Liver (tissue), 8 donors: ENCODE measurements at regions not wholly inside any gene's neighbourhood (a gene's known extent, or its start where the extent isn't known, plus 50 kb on each side); places are given as distances from the start of the nearest gene placed in this dataset.
"Not testable (repeated sequence)": the region's sequence is repeated elsewhere in the genome, so short reads cannot be mapped to it uniquely, and the experiment has no call there.

ENCODE experiments used
- DNase-seq: peaks from one replicate; pipeline ENCODE4 v3.0.0-alpha.2; 2017; ENCODE audit warnings: low spot score
- H3K27ac ChIP-seq, 2 donors: one replicate each; pipeline ENCODE4 v1.7.0; 2013; ENCODE audit warnings: inconsistent platforms in 2 of 2, low read length in 2 of 2, control low read depth in 1 of 2, low read depth in 1 of 2, mild to moderate bottlenecking in 1 of 2
- H3K27me3 ChIP-seq, 4 donors: one replicate each; pipeline versions ENCODE4 v1.6.1 to v1.7.0; 2013; ENCODE audit warnings: low read length in 3 of 4, inconsistent platforms in 1 of 4, mild to moderate bottlenecking in 1 of 4, moderate library complexity in 1 of 4; ENCODE audit not compliant: control insufficient read depth in 4 of 4, insufficient read depth in 4 of 4
- H3K36me3 ChIP-seq, 4 donors: one replicate each; pipeline versions ENCODE4 v1.6.1 to v1.7.0; 2013; ENCODE audit warnings: low read length in 3 of 4, mild to moderate bottlenecking in 3 of 4, low read depth in 1 of 4, moderate library complexity in 1 of 4; ENCODE audit not compliant: control insufficient read depth in 4 of 4, insufficient read depth in 3 of 4
- H3K4me1 ChIP-seq, 4 donors: one replicate each; pipeline versions ENCODE4 v1.6.1 to v1.7.0; 2013; ENCODE audit warnings: low read length in 3 of 4, mild to moderate bottlenecking in 3 of 4, moderate library complexity in 1 of 4; ENCODE audit not compliant: control insufficient read depth in 4 of 4, insufficient read depth in 4 of 4
- H3K4me3 ChIP-seq, 3 donors: one replicate each; pipeline versions ENCODE4 v1.6.1 to v1.7.0; 2013; ENCODE audit warnings: low read length in 3 of 3, control low read depth in 1 of 3, low read depth in 1 of 3, mild to moderate bottlenecking in 1 of 3
- H3K9ac ChIP-seq, 2 donors: one replicate each; pipeline ENCODE4 v1.7.0; 2013; ENCODE audit warnings: low read length in 2 of 2, mild to moderate bottlenecking in 2 of 2, moderate library complexity in 2 of 2, control low read depth in 1 of 2, low read depth in 1 of 2
- H3K9me3 ChIP-seq, 4 donors: one replicate each; pipeline versions ENCODE4 v1.6.1 to v1.7.0; 2013; ENCODE audit warnings: low read length in 3 of 4; ENCODE audit not compliant: control insufficient read depth in 4 of 4
- EGR1 ChIP-seq, 2 donors: IDR thresholded peaks; 2 replicates each; pipeline ENCODE4 v1.6.1; 2016 to 2018; ENCODE audit warnings: antibody characterized with exemption in 2 of 2, low read depth in 2 of 2
- FOXA1 ChIP-seq: IDR thresholded peaks from 2 replicates; pipeline ENCODE4 v1.6.1; 2016; ENCODE audit warnings: antibody characterized with exemption
- FOXA2 ChIP-seq: IDR thresholded peaks from 2 replicates; pipeline ENCODE4 v1.6.1; 2016; ENCODE audit warnings: antibody characterized with exemption
- GABPA ChIP-seq, 2 donors: IDR thresholded peaks in 1 of 2; conservative IDR thresholded peaks in 1 of 2; 2 replicates each; pipeline ENCODE4 v1.6.1; 2016; ENCODE audit warnings: antibody characterized with exemption in 2 of 2, mild to moderate bottlenecking in 1 of 2, moderate library complexity in 1 of 2
- HNF4A ChIP-seq, 2 donors: conservative IDR thresholded peaks; 2 replicates each; pipeline ENCODE4 v1.6.1; 2016; ENCODE audit warnings: antibody characterized with exemption in 2 of 2, mild to moderate bottlenecking in 2 of 2
- HNF4G ChIP-seq: IDR thresholded peaks from 2 replicates; pipeline ENCODE4 v1.6.1; 2016; ENCODE audit warnings: antibody characterized with exemption
- JUND ChIP-seq, 2 donors: IDR thresholded peaks; 2 replicates each; pipeline ENCODE4 v1.6.1; 2016; ENCODE audit warnings: antibody characterized with exemption in 2 of 2
- NR2F2 ChIP-seq: IDR thresholded peaks from 2 replicates; pipeline ENCODE4 v1.6.1; 2016; ENCODE audit warnings: antibody characterized with exemption
- RAD21 ChIP-seq, 2 donors: IDR thresholded peaks; 2 replicates each; pipeline ENCODE4 v1.6.1; 2016; ENCODE audit warnings: antibody characterized with exemption in 2 of 2, mild to moderate bottlenecking in 2 of 2
- RXRA ChIP-seq, 2 donors: IDR thresholded peaks; 2 replicates each; pipeline ENCODE4 v1.6.1; 2017 to 2018; ENCODE audit warnings: antibody characterized with exemption in 2 of 2, mild to moderate bottlenecking in 1 of 2
- SP1 ChIP-seq: IDR thresholded peaks from 2 replicates; pipeline ENCODE4 v1.6.1; 2018; ENCODE audit warnings: antibody characterized with exemption, mild to moderate bottlenecking
- TAF1 ChIP-seq: conservative IDR thresholded peaks from 2 replicates; pipeline ENCODE4 v1.6.1; 2016; ENCODE audit warnings: antibody characterized with exemption, mild to moderate bottlenecking
- YY1 ChIP-seq: IDR thresholded peaks from 2 replicates; pipeline ENCODE4 v1.6.1; 2016; ENCODE audit warnings: antibody characterized with exemption, mild to moderate bottlenecking
- WGBS: extraction: QIAGEN DNeasy Blood & Tissue Kit; methylation state at CpG from one replicate; pipeline ENCODE4 v1.1.7; 2013; 5-methylcytosine and 5-hydroxymethylcytosine counted together
- TF ChIP-seq, protein P1 (sequence below): IDR thresholded peaks from 2 replicates; pipeline ENCODE4 v1.6.1; 2016; ENCODE audit warnings: antibody characterized with exemption, mild to moderate bottlenecking
- TF ChIP-seq, protein P2 (sequence below): IDR thresholded peaks from 2 replicates; pipeline ENCODE4 v1.6.1; 2016; ENCODE audit warnings: antibody characterized with exemption
- TF ChIP-seq, protein P3 (sequence below): IDR thresholded peaks from 2 replicates; pipeline ENCODE4 v1.6.1; 2016; ENCODE audit warnings: antibody characterized with exemption
- TF ChIP-seq, protein P4 (sequence below): IDR thresholded peaks from 2 replicates; pipeline ENCODE4 v1.6.1; 2016; ENCODE audit warnings: antibody characterized with exemption
- TF ChIP-seq, protein P5 (sequence below): fragments of 150-350 bp; IDR thresholded peaks from 2 replicates; pipeline ENCODE4 v1.5.1; 2017; ENCODE audit warnings: improper control_type of control experiment, low read depth, low read length; ENCODE audit not compliant: missing input control
- donor health status: healthy.
- donor health status: healthy.
- donor health status: healthy.
- donor health status: healthy.
- donor health status: healthy.

DNA sequence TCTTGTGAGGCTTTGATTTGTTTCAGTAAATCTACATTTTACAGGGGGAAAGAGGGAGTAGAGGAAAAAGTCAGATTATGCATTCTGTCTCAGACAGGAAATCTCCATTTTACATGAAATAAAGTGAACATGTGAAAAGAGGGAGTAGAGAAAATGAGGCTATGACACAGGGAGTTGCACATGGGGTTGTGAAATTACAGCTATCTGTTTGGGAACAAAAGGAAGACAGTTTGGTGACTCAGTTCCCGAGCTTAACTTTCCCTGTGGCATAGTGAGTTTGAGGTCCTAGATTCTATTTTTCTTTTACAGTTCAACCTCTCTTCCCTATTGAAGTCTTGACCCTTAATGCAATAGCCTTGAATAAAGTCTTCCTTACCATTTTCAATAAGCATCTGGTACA lies 63.2 kb upstream of the AGR3 start (continued):
- TF ChIP-seq, protein P1, sequence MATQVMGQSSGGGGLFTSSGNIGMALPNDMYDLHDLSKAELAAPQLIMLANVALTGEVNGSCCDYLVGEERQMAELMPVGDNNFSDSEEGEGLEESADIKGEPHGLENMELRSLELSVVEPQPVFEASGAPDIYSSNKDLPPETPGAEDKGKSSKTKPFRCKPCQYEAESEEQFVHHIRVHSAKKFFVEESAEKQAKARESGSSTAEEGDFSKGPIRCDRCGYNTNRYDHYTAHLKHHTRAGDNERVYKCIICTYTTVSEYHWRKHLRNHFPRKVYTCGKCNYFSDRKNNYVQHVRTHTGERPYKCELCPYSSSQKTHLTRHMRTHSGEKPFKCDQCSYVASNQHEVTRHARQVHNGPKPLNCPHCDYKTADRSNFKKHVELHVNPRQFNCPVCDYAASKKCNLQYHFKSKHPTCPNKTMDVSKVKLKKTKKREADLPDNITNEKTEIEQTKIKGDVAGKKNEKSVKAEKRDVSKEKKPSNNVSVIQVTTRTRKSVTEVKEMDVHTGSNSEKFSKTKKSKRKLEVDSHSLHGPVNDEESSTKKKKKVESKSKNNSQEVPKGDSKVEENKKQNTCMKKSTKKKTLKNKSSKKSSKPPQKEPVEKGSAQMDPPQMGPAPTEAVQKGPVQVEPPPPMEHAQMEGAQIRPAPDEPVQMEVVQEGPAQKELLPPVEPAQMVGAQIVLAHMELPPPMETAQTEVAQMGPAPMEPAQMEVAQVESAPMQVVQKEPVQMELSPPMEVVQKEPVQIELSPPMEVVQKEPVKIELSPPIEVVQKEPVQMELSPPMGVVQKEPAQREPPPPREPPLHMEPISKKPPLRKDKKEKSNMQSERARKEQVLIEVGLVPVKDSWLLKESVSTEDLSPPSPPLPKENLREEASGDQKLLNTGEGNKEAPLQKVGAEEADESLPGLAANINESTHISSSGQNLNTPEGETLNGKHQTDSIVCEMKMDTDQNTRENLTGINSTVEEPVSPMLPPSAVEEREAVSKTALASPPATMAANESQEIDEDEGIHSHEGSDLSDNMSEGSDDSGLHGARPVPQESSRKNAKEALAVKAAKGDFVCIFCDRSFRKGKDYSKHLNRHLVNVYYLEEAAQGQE, result no peak
- no peak for TF ChIP-seq EGR1 (IDR thresholded peaks at IDR 0.05; ENCODE audit: low read depth in 2 of 2)
- TF ChIP-seq TAF1, result no peak
- TF ChIP-seq, protein P2, sequence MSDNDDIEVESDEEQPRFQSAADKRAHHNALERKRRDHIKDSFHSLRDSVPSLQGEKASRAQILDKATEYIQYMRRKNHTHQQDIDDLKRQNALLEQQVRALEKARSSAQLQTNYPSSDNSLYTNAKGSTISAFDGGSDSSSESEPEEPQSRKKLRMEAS, result no peak
- no peak for TF ChIP-seq YY1
- TF ChIP-seq, protein P3, sequence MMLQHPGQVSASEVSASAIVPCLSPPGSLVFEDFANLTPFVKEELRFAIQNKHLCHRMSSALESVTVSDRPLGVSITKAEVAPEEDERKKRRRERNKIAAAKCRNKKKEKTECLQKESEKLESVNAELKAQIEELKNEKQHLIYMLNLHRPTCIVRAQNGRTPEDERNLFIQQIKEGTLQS, result no peak

DNA sequence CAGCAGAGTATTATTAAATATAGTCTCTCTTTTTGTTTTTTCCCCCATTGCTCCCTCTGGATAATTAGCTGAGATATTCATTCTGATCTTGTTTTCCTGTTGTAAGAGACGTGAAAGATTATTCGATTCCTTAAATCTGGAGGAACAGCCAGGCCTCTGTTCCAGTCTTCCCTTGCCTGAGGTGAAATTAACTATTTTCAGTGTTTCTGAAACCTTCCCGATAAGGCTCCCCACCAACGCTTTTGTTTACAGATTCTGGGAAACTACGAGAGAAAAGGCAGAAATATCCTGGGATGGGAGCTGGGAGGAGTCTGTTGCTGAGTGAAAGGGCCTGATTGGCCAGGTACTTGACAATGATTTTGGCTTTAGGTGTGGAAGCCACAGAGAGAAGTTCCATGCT lies 63.6 kb upstream of the AGR3 start:
- Histone ChIP-seq H3K4me3 (no peak overlapping the region), H3K9ac (no peak overlapping the region), H3K4me1 (no peaks in the 10 kb centered on the region), H3K36me3 (no peaks in the 10 kb centered on the region), H3K27me3 (no peaks in the 10 kb centered on the region), H3K9me3 (peaks cover 0 to 5% (median 0%) of the 10 kb centered on the region in 4 donors), H3K27ac (no peak overlapping the region)
- whole genome bisulfite sequencing, result 93% methylated on average over 5 of the region's 5 CpGs
- DNase-seq, result no peak
- TF ChIP-seq, protein P3, result no peak
- TF ChIP-seq HNF4A (conservative IDR thresholded peaks at IDR 0.05), result no peak
- TF ChIP-seq SP1, result no peak
- TF ChIP-seq RAD21 (IDR thresholded peaks at IDR 0.05), result no peak
- TF ChIP-seq JUND (IDR thresholded peaks at IDR 0.05), result no peak
- TF ChIP-seq, protein P1, result no peak
- no peak for TF ChIP-seq RXRA (IDR thresholded peaks at IDR 0.05)
- TF ChIP-seq FOXA2, result no peak
- TF ChIP-seq GABPA (IDR thresholded peaks at IDR 0.05 in 1 of 2, conservative IDR thresholded peaks at IDR 0.05 in 1 of 2), result no peak
- no peak for TF ChIP-seq YY1
- TF ChIP-seq TAF1, result no peak
- no peak for TF ChIP-seq NR2F2
- TF ChIP-seq, protein P4, sequence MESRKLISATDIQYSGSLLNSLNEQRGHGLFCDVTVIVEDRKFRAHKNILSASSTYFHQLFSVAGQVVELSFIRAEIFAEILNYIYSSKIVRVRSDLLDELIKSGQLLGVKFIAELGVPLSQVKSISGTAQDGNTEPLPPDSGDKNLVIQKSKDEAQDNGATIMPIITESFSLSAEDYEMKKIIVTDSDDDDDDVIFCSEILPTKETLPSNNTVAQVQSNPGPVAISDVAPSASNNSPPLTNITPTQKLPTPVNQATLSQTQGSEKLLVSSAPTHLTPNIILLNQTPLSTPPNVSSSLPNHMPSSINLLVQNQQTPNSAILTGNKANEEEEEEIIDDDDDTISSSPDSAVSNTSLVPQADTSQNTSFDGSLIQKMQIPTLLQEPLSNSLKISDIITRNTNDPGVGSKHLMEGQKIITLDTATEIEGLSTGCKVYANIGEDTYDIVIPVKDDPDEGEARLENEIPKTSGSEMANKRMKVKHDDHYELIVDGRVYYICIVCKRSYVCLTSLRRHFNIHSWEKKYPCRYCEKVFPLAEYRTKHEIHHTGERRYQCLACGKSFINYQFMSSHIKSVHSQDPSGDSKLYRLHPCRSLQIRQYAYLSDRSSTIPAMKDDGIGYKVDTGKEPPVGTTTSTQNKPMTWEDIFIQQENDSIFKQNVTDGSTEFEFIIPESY, result no peak
- TF ChIP-seq, protein P5, sequence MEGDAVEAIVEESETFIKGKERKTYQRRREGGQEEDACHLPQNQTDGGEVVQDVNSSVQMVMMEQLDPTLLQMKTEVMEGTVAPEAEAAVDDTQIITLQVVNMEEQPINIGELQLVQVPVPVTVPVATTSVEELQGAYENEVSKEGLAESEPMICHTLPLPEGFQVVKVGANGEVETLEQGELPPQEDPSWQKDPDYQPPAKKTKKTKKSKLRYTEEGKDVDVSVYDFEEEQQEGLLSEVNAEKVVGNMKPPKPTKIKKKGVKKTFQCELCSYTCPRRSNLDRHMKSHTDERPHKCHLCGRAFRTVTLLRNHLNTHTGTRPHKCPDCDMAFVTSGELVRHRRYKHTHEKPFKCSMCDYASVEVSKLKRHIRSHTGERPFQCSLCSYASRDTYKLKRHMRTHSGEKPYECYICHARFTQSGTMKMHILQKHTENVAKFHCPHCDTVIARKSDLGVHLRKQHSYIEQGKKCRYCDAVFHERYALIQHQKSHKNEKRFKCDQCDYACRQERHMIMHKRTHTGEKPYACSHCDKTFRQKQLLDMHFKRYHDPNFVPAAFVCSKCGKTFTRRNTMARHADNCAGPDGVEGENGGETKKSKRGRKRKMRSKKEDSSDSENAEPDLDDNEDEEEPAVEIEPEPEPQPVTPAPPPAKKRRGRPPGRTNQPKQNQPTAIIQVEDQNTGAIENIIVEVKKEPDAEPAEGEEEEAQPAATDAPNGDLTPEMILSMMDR, result no peak
- TF ChIP-seq FOXA1, result no peak
- TF ChIP-seq, protein P2, result no peak
- no peak for TF ChIP-seq HNF4G
- TF ChIP-seq EGR1 (IDR thresholded peaks at IDR 0.05; ENCODE audit: low read depth in 2 of 2), result no peak

DNA sequence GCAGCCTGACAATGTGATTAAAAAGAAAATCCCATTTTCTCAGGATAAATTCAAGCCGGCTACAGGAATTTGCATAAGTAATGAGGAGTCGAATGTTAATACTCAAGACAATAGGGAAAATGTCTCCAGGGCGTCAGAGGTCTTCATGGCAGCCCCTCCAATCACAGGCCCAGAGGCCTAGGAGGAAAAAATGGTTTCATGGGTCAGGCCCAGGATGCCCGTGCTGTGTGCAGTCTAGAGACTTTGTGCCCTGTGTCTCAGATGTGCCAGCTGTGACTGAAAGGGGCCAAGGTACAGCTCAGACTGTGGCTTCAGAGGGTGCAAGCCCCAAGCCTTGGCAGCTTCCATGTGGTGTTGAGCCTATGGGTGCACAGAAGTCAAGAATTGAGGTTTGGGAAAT lies 66.3 kb upstream of the AGR3 start:
- not testable (repeated sequence) for DNase-seq, H3K4me3 ChIP-seq, H3K36me3 ChIP-seq, H3K9me3 ChIP-seq, H3K27ac ChIP-seq, H3K27me3 ChIP-seq, H3K4me1 ChIP-seq, H3K9ac ChIP-seq
- WGBS, result 90% methylated on average over 4 of the region's 4 CpGs
